ENCODE measurements at regions not wholly inside any gene's neighbourhood (a gene's known extent, or its start where the extent isn't known, plus 50 kb on each side); places are given as distances from the start of the nearest gene placed in this dataset.

- Mint-ChIP-seq H3K4me1 (no peaks in the 10 kb centered on the region), H3K4me3 (no peak overlapping the region), H3K9me3 (peaks cover 3 to 28% (median 5%) of the 10 kb centered on the region in 5 donors), H3K27me3 (no peaks in the 10 kb centered on the region), H3K27ac (no peak overlapping the region), H3K36me3 (no peaks in the 10 kb centered on the region)
- H3K36me3 ChIP-seq (ENCODE audit: insufficient read depth, low read length), result no peaks in the 10 kb centered on the region
- CTCF ChIA-PET, result no interaction called here
- H3K27me3 ChIP-seq (ENCODE audit: insufficient read depth, low read length, poor library complexity, severe bottlenecking), result no peaks in the 10 kb centered on the region
- H3K4me1 ChIP-seq (ENCODE audit: insufficient read depth, low read length), result no peaks in the 10 kb centered on the region
- POLR2A ChIA-PET, result no interaction called here
- no peak for DNase-seq
- no peak overlapping the region for H3K4me3 ChIP-seq (ENCODE audit: low read length)
- no peak overlapping the region for H3K27ac ChIP-seq (ENCODE audit: low read depth, low read length)
- no peaks in the 10 kb centered on the region for H3K9me3 ChIP-seq (ENCODE audit: low read length)
These were observed 1230.3 kb upstream of the AGA start for GRCh38 chr4:178672512-178672911.

- Histone ChIP-seq H3K27ac (ENCODE audit: low read depth, low read length) (no peak overlapping the region), H3K4me3 (ENCODE audit: low read length) (no peak overlapping the region), H3K4me1 (ENCODE audit: insufficient read depth, low read length) (no peaks in the 10 kb centered on the region), H3K9me3 (ENCODE audit: low read length) (no peaks in the 10 kb centered on the region), H3K27me3 (ENCODE audit: insufficient read depth, low read length, poor library complexity, severe bottlenecking) (no peaks in the 10 kb centered on the region), H3K36me3 (ENCODE audit: insufficient read depth, low read length) (no peaks in the 10 kb centered on the region)
- Mint-ChIP-seq H3K4me1 (no peaks in the 10 kb centered on the region), H3K4me3 (no peak overlapping the region), H3K9me3 (peaks cover 0 to 21% (median 12%) of the 10 kb centered on the region in 5 donors), H3K36me3 (no peaks in the 10 kb centered on the region), H3K27me3 (no peaks in the 10 kb centered on the region), H3K27ac (no peak overlapping the region)
- no peak for DNase-seq
- ChIA-PET CTCF (no interaction called here), POLR2A (no interaction called here)
These were observed 1239.6 kb upstream of the AGA start for GRCh38 chr4:178681871-178682270.

GRCh38 chr4:178689926-178690325, 1247.7 kb upstream of the AGA start:
- Histone ChIP-seq H3K27me3 (ENCODE audit: insufficient read depth, low read length, poor library complexity, severe bottlenecking) (no peaks in the 10 kb centered on the region), H3K36me3 (ENCODE audit: insufficient read depth, low read length) (no peaks in the 10 kb centered on the region), H3K27ac (ENCODE audit: low read depth, low read length) (no peak overlapping the region), H3K4me1 (ENCODE audit: insufficient read depth, low read length) (no peaks in the 10 kb centered on the region), H3K4me3 (ENCODE audit: low read length) (no peak overlapping the region), H3K9me3 (ENCODE audit: low read length) (no peaks in the 10 kb centered on the region)
- no peak overlapping the region for H3K4me3 Mint-ChIP-seq
- H3K9me3 Mint-ChIP-seq, result peaks cover 4 to 18% (median 7%) of the 10 kb centered on the region in 5 donors
- H3K4me1 Mint-ChIP-seq, result no peaks in the 10 kb centered on the region
- H3K27me3 Mint-ChIP-seq, result no peaks in the 10 kb centered on the region
- CTCF ChIA-PET, result no interaction called here
- H3K36me3 Mint-ChIP-seq, result no peaks in the 10 kb centered on the region
- POLR2A ChIA-PET, result no interaction called here
- DNase-seq, result no peak
- no peak overlapping the region for H3K27ac Mint-ChIP-seq

- Histone ChIP-seq H3K27ac (ENCODE audit: low read depth, low read length) (no peak overlapping the region), H3K4me3 (ENCODE audit: low read length) (no peak overlapping the region), H3K36me3 (ENCODE audit: insufficient read depth, low read length) (no peaks in the 10 kb centered on the region), H3K4me1 (ENCODE audit: insufficient read depth, low read length) (no peaks in the 10 kb centered on the region), H3K27me3 (ENCODE audit: insufficient read depth, low read length, poor library complexity, severe bottlenecking) (no peaks in the 10 kb centered on the region), H3K9me3 (ENCODE audit: low read length) (no peaks in the 10 kb centered on the region)
- Mint-ChIP-seq H3K27me3 (no peaks in the 10 kb centered on the region), H3K36me3 (no peaks in the 10 kb centered on the region), H3K4me3 (no peak overlapping the region), H3K4me1 (no peaks in the 10 kb centered on the region), H3K27ac (no peak overlapping the region), H3K9me3 (peaks cover 1 to 10% (median 5%) of the 10 kb centered on the region in 5 donors)
- CTCF ChIA-PET, result no interaction called here
- no peak for DNase-seq
- POLR2A ChIA-PET, result no interaction called here
These were observed 1251.6 kb upstream of the AGA start for GRCh38 chr4:178693816-178694215.

- Histone ChIP-seq H3K27ac (ENCODE audit: low read depth, low read length) (no peak overlapping the region), H3K27me3 (ENCODE audit: insufficient read depth, low read length, poor library complexity, severe bottlenecking) (no peaks in the 10 kb centered on the region), H3K36me3 (ENCODE audit: insufficient read depth, low read length) (no peaks in the 10 kb centered on the region), H3K9me3 (ENCODE audit: low read length) (no peaks in the 10 kb centered on the region), H3K4me1 (ENCODE audit: insufficient read depth, low read length) (no peaks in the 10 kb centered on the region), H3K4me3 (ENCODE audit: low read length) (no peak overlapping the region)
- CTCF ChIA-PET, result no interaction called here
- Mint-ChIP-seq H3K36me3 (no peaks in the 10 kb centered on the region), H3K9me3 (peaks cover 2 to 19% (median 5%) of the 10 kb centered on the region in 5 donors), H3K4me3 (peak overlapping the region in 1 of 7 donors; percentile 66), H3K27me3 (no peaks in the 10 kb centered on the region), H3K4me1 (no peaks in the 10 kb centered on the region), H3K27ac (no peak overlapping the region)
- DNase-seq, result no peak
- POLR2A ChIA-PET, result no interaction called here
These were observed 1254.3 kb upstream of the AGA start for GRCh38 chr4:178696515-178696914.

GRCh38 chr4:178712486-178712885, 1270.2 kb upstream of the AGA start:
- CTCF ChIA-PET, result no interaction called here
- H3K4me1 ChIP-seq (ENCODE audit: insufficient read depth, low read length), result no peaks in the 10 kb centered on the region
- H3K36me3 Mint-ChIP-seq, result peaks cover 0 to 2% (median 0%) of the 10 kb centered on the region in 3 donors

GRCh38 chr4:178738026-178738425, 1295.8 kb upstream of the AGA start:
- no peaks in the 10 kb centered on the region for H3K27me3 Mint-ChIP-seq
- H3K4me3 Mint-ChIP-seq, result no peak overlapping the region
- Histone ChIP-seq H3K36me3 (ENCODE audit: insufficient read depth, low read length) (no peaks in the 10 kb centered on the region), H3K27me3 (ENCODE audit: insufficient read depth, low read length, poor library complexity, severe bottlenecking) (no peaks in the 10 kb centered on the region), H3K27ac (ENCODE audit: low read depth, low read length) (no peak overlapping the region), H3K4me3 (ENCODE audit: low read length) (no peak overlapping the region), H3K4me1 (ENCODE audit: insufficient read depth, low read length) (no peaks in the 10 kb centered on the region), H3K9me3 (ENCODE audit: low read length) (no peaks in the 10 kb centered on the region)
- peaks cover 0 to 18% (median 4%) of the 10 kb centered on the region in 5 donors for H3K9me3 Mint-ChIP-seq
- no peak overlapping the region for H3K27ac Mint-ChIP-seq
- ChIA-PET CTCF (no interaction called here), POLR2A (no interaction called here)
- no peak for DNase-seq
- H3K36me3 Mint-ChIP-seq, result peaks cover 0 to 2% (median 0%) of the 10 kb centered on the region in 3 donors
- no peaks in the 10 kb centered on the region for H3K4me1 Mint-ChIP-seq

More at GRCh38 chr4:178712486-178712885, 1270.2 kb upstream of the AGA start:
- no peaks in the 10 kb centered on the region for H3K36me3 ChIP-seq (ENCODE audit: insufficient read depth, low read length)
- Mint-ChIP-seq H3K4me1 (no peaks in the 10 kb centered on the region), H3K27ac (no peak overlapping the region), H3K9me3 (peaks cover 2 to 23% (median 6%) of the 10 kb centered on the region in 5 donors), H3K27me3 (peaks cover 0 to 1% of the 10 kb centered on the region in 2 donors), H3K4me3 (no peak overlapping the region)
- no peak for DNase-seq
- POLR2A ChIA-PET, result no interaction called here
- H3K9me3 ChIP-seq (ENCODE audit: low read length), result no peaks in the 10 kb centered on the region
- no peaks in the 10 kb centered on the region for H3K27me3 ChIP-seq (ENCODE audit: insufficient read depth, low read length, poor library complexity, severe bottlenecking)
- no peak overlapping the region for H3K27ac ChIP-seq (ENCODE audit: low read depth, low read length)
- H3K4me3 ChIP-seq (ENCODE audit: low read length), result no peak overlapping the region

- H3K4me3 Mint-ChIP-seq, result no peak overlapping the region
- peaks cover 0 to 2% (median 0%) of the 10 kb centered on the region in 3 donors for H3K36me3 Mint-ChIP-seq
- H3K27me3 ChIP-seq (ENCODE audit: insufficient read depth, low read length, poor library complexity, severe bottlenecking), result no peaks in the 10 kb centered on the region
- no peaks in the 10 kb centered on the region for H3K27me3 Mint-ChIP-seq
- no peak overlapping the region for H3K27ac ChIP-seq (ENCODE audit: low read depth, low read length)
- no peaks in the 10 kb centered on the region for H3K36me3 ChIP-seq (ENCODE audit: insufficient read depth, low read length)
- H3K4me1 Mint-ChIP-seq, result no peaks in the 10 kb centered on the region
- no peaks in the 10 kb centered on the region for H3K9me3 ChIP-seq (ENCODE audit: low read length)
- no peak for DNase-seq
- H3K9me3 Mint-ChIP-seq, result peaks cover 7 to 39% (median 9%) of the 10 kb centered on the region in 5 donors
- no peaks in the 10 kb centered on the region for H3K4me1 ChIP-seq (ENCODE audit: insufficient read depth, low read length)
- ChIA-PET POLR2A (no interaction called here), CTCF (no interaction called here)
- no peak overlapping the region for H3K4me3 ChIP-seq (ENCODE audit: low read length)
- no peak overlapping the region for H3K27ac Mint-ChIP-seq
These were observed 1303.0 kb upstream of the AGA start for GRCh38 chr4:178745203-178745602.

GRCh38 chr4:178752954-178753525, 1310.8 kb upstream of the AGA start:
- H3K9me3 ChIP-seq (ENCODE audit: low read length), result no peaks in the 10 kb centered on the region
- no peak overlapping the region for H3K4me3 Mint-ChIP-seq
- H3K27ac ChIP-seq (ENCODE audit: low read depth, low read length), result no peak overlapping the region
- H3K4me3 ChIP-seq (ENCODE audit: low read length), result no peak overlapping the region
- DNase-seq, result no peak
- ChIA-PET CTCF (no interaction called here), POLR2A (no interaction called here)
- H3K27me3 Mint-ChIP-seq, result no peaks in the 10 kb centered on the region
- no peaks in the 10 kb centered on the region for H3K4me1 ChIP-seq (ENCODE audit: insufficient read depth, low read length)
- H3K27me3 ChIP-seq (ENCODE audit: insufficient read depth, low read length, poor library complexity, severe bottlenecking), result no peaks in the 10 kb centered on the region
- H3K4me1 Mint-ChIP-seq, result no peaks in the 10 kb centered on the region
- H3K36me3 ChIP-seq (ENCODE audit: insufficient read depth, low read length), result no peaks in the 10 kb centered on the region
- H3K27ac Mint-ChIP-seq, result no peak overlapping the region
- H3K36me3 Mint-ChIP-seq, result no peaks in the 10 kb centered on the region
- peaks cover 0 to 19% (median 5%) of the 10 kb centered on the region in 5 donors for H3K9me3 Mint-ChIP-seq
